Omental fat pad (tissue), 3 donors: ENCODE measurements at regions not wholly inside any gene's neighbourhood (a gene's known extent, or its start where the extent isn't known, plus 50 kb on each side); places are given as distances from the start of the nearest gene placed in this dataset.
"Not testable (repeated sequence)": the region's sequence is repeated elsewhere in the genome, so short reads cannot be mapped to it uniquely, and the experiment has no call there.

Experiments used
- ATAC-seq: fragments of 150-250 bp; one replicate; pipeline ENCODE4 v1.9.1; 2016; ENCODE audit warnings: mild to moderate bottlenecking, moderate library complexity; ENCODE audit not compliant: low FRiP score
- DNase-seq: peaks from one replicate; pipeline ENCODE4 v3.0.0-alpha.2; 2019; ENCODE audit warnings: low spot score
- CTCF ChIP-seq, 3 donors: fragments of 450-650 bp; IDR thresholded peaks; one replicate each; pipeline ENCODE4 v1.5.1; 2016 to 2017; ENCODE audit warnings: antibody characterized with exemption in 3 of 3, mild to moderate bottlenecking in 3 of 3, moderate library complexity in 2 of 3

GRCh38 chr14:34160619-34161018 is 209.7 kb upstream of the EGLN3 start:
- no peak for TF ChIP-seq CTCF (IDR thresholded peaks at IDR 0.05)
- no peak for ATAC-seq
- no peak for DNase-seq

- no peak for TF ChIP-seq CTCF (IDR thresholded peaks at IDR 0.05)
- DNase-seq (no peak), ATAC-seq (no peak)
These were observed 206.8 kb upstream of the EGLN3 start for GRCh38 chr14:34157651-34158050.

- no peak for DNase-seq
- TF ChIP-seq CTCF (IDR thresholded peaks at IDR 0.05): no peak
- no peak for ATAC-seq
These were observed 196.6 kb upstream of the EGLN3 start for GRCh38 chr14:34147461-34147860.

GRCh38 chr14:34140127-34140526 is 189.3 kb upstream of the EGLN3 start:
- not testable (repeated sequence) for ATAC-seq, DNase-seq

GRCh38 chr14:34139160-34140121 is 188.6 kb upstream of the EGLN3 start:
- DNase-seq, ATAC-seq: not testable (repeated sequence)

GRCh38 chr14:34138175-34138574 is 187.3 kb upstream of the EGLN3 start:
- TF ChIP-seq CTCF (IDR thresholded peaks at IDR 0.05): no peak
- DNase-seq (no peak), ATAC-seq (no peak)

- DNase-seq: no peak
- TF ChIP-seq CTCF (IDR thresholded peaks at IDR 0.05): no peak
These were observed 186.3 kb upstream of the EGLN3 start for GRCh38 chr14:34137001-34137745.

GRCh38 chr14:34135492-34135891 is 184.6 kb upstream of the EGLN3 start:
- DNase-seq (no peak), ATAC-seq (no peak)
- no peak for TF ChIP-seq CTCF (IDR thresholded peaks at IDR 0.05)

More at GRCh38 chr14:34137001-34137745, 186.3 kb upstream of the EGLN3 start:
- no peak for ATAC-seq
